ENCODE measurements at regions not wholly inside any gene's neighbourhood (a gene's known extent, or its start where the extent isn't known, plus 50 kb on each side); places are given as distances from the start of the nearest gene placed in this dataset.
"Not testable (repeated sequence)": the region's sequence is repeated elsewhere in the genome, so short reads cannot be mapped to it uniquely, and the experiment has no call there.

DNA sequence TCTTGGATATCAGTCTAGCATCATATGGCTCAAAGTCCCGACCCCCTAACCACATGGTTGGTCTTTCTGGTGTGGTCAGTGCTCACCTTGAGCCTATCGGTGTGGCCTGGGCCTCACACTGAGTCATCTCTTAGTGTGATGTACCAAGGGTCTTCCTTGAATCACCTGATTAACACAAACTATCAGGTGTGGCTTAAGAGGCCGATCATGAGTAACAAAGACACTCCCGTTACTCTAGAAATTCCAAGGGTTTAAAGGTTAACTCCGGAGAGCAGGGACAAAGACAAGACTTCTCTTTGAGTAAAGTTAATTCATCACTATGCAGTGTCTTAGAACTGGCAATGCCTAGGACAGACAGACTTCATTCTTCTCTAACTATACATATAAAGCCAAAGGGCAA, 52.3 kb upstream of the ARMC3 start:
- DNase-seq (ENCODE audit: low spot score), result no peak

- DNase-seq (ENCODE audit: low spot score), result peak; percentile 75
Measured at GRCh38 chr10:22874189-22874854, 53.5 kb upstream of the ARMC3 start.

GRCh38 chr10:22856444-22857074, 71.3 kb upstream of the ARMC3 start:
- no peak for DNase-seq (ENCODE audit: low spot score)

DNA sequence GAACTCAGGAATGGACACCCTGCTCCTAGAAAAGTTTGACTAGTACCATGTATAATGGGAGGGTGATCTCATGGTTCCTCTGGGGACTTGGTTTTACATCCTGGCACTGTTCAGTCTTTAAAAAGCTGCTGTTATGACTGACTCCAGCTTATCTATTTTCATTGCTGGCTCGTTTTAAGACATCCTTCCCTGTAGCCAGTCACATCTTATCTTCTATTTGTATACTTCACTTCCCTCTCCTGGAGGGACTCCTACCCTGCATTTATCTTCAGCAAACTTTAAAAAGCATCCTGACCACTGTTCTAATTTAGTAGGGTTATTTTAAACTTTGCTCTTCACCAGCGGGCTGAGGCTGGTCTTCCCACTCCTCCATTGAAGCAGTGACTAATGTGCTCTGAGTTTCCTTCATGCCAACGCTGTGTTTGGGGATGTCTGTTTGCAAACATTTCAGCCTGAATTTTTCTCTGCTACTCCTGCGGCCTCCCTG, 72.9 kb upstream of the ARMC3 start:
- DNase-seq (ENCODE audit: low spot score), result no peak

DNA sequence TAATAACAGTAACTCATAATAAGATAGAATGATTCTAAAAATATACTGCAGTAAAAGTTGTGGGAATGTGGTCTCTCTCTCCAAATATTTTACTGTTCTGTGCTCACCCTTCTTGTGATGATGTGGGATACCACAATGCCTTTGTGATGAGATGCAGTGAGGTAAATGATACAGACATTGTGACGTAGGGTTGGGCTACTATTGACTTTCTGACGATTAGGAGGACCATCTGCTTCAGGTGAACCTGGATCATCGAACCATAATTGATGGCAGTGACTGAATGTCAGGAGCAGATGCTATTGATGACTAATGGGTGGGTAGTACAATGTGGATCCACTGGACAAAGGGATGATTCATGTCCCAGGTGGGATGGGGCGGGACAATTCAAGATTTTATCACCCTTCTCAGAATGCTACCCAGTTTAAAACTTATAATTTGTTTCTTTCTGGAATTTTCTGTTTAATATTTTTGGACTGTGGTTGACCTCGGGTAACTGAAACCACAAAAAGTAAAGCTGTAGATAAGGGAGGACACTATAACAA, 73.9 kb upstream of the ARMC3 start:
- no peak for DNase-seq (ENCODE audit: low spot score)

DNA sequence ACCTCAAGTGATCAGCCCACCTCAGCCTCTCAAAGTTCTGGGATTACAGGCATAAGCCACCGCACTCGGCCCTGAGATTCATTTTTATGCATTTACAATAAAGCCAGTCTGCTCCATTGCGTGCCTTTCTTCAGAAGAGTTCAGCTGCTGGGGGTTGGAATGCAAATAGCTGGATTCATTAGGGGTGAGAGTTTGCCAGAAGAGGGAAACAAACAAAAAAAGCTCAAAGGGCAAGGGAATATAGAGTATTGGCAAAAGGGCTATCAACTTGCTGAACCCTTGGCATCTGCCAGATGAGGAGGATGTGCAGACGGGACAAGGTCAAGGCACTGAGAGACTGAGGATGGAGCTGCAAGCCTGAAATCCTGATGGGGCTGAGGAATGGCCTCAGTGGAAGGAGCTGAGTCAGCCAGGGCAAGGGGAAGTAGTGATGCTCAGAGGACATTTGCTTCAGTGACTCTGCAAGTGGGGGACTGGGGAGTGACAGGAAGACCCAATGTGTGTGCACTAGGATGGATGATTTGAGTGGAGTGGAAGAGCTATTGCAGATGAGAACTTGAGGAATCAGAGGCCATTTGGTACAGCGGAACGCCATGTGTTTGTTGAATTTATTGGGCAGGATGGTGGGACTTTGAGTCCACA, 75.0 kb upstream of the ARMC3 start:
- DNase-seq (ENCODE audit: low spot score), result no peak

GRCh38 chr10:22851865-22852239, 76.0 kb upstream of the ARMC3 start:
- no peak for DNase-seq (ENCODE audit: low spot score)

DNA sequence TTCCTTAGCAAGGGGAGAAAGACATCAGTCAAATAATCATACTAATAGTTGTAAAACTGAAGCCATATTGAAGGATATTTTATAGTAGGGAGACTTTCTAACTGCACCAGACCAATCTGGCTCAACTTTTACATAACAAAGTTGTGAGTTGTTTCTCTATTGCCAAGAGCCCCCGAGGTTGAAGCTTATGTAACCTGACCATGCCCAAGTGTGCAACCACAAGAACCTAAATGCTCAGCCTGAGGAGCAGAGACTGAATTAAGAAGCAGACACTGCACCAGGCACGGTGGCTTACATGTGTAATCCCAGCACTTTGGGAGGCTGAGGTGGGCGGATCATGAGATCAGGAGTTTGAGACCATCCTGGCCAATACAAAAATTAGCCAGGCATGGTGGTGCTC, 77.3 kb upstream of the ARMC3 start:
- DNase-seq (ENCODE audit: low spot score), result no peak

DNA sequence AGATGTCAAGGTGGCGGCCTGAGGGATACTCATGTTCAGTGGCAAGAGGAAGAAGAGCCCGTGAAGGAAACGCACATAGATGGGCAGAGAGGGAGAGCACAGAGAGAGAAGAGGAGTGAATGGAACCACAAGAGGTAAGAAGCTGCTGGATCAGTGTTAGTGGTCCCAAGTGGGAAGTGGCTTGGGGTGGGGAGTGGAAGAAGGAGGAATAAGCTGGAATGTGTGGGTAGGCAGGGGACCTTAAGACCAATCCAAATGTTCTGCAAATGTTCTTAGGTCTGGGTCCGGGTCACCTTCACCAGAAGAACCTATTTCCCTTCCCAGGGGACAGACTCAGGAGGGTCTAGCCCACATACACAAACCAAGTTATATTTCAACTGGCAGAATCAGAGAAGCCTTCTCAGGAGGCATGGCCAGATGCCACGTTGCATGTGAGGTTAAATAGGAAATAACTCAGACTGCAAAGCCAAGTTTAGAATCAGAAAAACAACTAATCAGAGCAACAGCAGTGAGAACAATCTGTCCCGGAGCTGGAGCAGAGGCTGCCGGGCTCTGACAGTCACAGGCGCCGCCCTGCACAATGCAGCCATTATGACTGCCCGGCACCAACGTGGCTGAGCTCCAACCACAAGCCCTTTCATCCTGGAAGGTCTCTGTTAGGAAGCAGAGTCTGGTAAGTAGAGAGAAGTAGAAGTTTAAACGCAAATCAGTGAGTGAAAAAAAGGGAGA, 78.6 kb upstream of the ARMC3 start:
- DNase-seq (ENCODE audit: low spot score), result peak; percentile 94

- DNase-seq (ENCODE audit: low spot score), result no peak
Measured at GRCh38 chr10:22848509-22848908, 79.3 kb upstream of the ARMC3 start.

GRCh38 chr10:22846294-22846693, 81.6 kb upstream of the ARMC3 start:
- no peak for DNase-seq (ENCODE audit: low spot score)

- DNase-seq (ENCODE audit: low spot score), result no peak
Measured at GRCh38 chr10:22839639-22840038, 88.2 kb upstream of the ARMC3 start.

DNA sequence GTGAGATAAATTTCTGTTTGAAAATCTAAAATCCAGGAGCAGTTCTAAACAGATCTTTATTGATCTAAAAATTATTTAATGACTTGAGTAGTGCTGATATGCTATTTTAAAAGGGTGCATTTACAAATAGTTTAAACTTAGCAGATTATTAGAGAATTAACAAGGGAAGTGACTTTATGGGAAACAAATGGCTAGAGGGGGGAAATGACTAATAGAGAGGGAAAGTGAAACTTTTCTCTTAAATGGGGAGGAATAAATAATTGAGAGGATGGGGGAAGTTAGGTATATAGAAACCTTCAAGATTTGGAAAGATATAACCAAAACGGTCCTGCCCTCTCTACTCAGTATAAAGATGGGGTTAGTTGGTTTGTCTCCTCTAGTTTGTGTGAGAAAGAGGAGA, 90.1 kb upstream of the ARMC3 start:
- DNase-seq (ENCODE audit: low spot score), result no peak

GRCh38 chr10:22837351-22837750, 90.5 kb upstream of the ARMC3 start:
- no peak for DNase-seq (ENCODE audit: low spot score)

- no peak for DNase-seq (ENCODE audit: low spot score)
Measured at GRCh38 chr10:22834471-22834870, 93.4 kb upstream of the ARMC3 start.

- no peak for DNase-seq (ENCODE audit: low spot score)
Measured at GRCh38 chr10:22833781-22834180, 94.1 kb upstream of the ARMC3 start.

DNA sequence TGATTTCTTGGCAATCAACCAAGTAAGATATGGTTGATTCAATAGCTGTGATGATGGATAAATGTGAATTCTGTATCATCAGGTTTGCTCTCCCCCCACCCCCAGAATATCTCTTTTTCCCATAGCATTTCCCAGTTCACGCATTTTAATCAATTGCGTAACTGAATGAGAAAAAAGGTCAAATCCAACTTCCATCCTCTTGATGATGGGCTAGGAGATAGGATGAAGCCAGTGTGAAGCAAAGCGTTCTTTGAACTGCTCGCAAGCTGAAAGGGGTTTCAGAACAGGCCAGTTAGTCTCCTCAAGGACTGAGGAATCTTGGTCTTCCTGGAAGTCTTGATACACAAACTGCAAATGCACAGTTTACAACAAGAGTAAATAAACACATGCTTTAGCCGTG, 94.5 kb upstream of the ARMC3 start:
- no peak for DNase-seq (ENCODE audit: low spot score)

GRCh38 chr10:22832851-22833250, 95.0 kb upstream of the ARMC3 start:
- no peak for DNase-seq (ENCODE audit: low spot score)

- DNase-seq (ENCODE audit: low spot score), result no peak
Measured at GRCh38 chr10:22832066-22832602, 95.7 kb upstream of the ARMC3 start.

- no peak for DNase-seq (ENCODE audit: low spot score)
Measured at GRCh38 chr10:22831586-22831985, 96.3 kb upstream of the ARMC3 start.

DNA sequence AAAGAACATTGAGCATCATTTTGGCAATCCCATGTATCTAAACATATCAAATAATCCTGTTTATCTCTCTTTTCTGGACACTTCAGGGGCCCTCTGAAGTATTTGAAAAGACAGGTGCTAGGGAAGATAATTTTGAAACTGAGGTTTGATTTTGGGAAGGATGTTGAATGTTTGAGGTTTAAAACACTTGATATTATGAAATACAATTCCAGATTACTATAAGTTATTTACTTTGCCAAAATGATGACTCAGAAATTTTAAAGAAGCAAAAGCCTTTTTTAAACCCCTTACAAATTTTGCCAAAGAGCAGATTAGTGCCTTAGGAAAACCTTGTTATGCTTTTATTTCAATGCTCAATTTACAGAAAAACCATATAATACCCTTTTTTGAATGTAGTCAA, 99.1 kb upstream of the ARMC3 start:
- DNase-seq (ENCODE audit: low spot score), result not testable (repeated sequence)

- no peak for DNase-seq (ENCODE audit: low spot score)
Measured at GRCh38 chr10:22825841-22826240, 102.0 kb upstream of the ARMC3 start.

Measured in putamen (tissue), 1 donor.